GM19395 (cell line): ENCODE measurements at regions not wholly inside any gene's neighbourhood (a gene's known extent, or its start where the extent isn't known, plus 50 kb on each side); places are given as distances from the start of the nearest gene placed in this dataset.
"Not testable (repeated sequence)": the region's sequence is repeated elsewhere in the genome, so short reads cannot be mapped to it uniquely, and the experiment has no call there.

ENCODE experiments used
- ATAC-seq: cut with Tn5 transposase; IDR thresholded peaks from one replicate; pipeline ENCODE4 v1.9.1; 2021; ENCODE audit warnings: mild to moderate bottlenecking, moderate library complexity; ENCODE audit not compliant: unreplicated experiment

DNA sequence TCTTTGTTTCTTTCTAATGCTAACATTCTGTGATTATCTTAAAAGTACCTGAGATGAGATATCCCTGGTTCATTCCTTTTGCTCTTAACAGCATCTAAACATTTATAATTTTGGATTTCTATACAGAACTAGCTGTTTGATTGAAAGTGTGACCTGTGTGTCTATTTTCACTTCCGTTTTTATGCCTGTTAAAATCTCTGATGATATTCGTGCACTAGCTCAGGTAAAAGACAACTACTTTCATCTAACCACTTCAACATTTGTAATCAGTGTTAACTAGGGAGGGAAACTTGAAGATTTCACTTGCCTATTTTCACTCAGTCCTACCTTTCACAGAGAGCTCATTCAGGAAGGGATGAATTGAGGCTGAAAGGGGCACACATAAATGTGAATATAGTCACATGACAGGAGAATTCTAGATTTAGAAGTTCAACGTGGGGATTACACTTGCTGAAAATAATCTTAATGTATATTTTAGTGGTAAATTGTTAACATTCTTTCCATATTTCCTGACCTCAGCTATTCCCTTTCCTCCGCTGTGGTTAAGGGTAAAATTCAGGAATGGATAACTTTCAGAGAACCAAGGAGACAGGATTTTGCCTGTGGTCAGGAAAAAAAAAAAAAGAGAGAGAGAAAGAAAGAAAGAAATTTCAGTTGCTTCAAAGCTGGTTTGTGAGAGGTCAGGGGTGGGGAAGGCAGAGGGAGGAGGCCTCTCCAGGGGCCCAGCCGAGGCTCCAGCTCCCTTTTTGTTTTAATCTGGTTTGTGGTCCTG lies 159.8 kb upstream of the TSC22D2 start:
- ATAC-seq = no peak

DNA sequence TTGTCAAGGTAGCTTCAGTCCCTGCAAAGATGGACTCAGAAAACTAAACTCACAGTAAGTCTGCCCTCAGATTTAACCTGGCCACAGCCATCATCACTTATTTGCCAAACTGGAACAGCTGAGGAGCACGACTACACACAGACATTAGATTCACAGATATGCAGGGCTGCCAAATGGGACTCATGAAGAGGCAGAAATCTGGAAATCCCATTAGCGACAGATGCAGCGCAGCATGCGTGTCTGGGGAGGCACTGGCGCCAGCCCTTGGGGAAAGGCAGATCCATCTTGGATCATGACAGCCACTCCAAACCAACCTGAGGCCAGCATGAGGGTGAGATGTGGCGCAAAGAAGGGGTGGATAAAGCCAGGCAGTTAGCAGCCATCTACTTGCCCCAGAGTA lies 160.7 kb upstream of the TSC22D2 start:
- no peak for ATAC-seq

DNA sequence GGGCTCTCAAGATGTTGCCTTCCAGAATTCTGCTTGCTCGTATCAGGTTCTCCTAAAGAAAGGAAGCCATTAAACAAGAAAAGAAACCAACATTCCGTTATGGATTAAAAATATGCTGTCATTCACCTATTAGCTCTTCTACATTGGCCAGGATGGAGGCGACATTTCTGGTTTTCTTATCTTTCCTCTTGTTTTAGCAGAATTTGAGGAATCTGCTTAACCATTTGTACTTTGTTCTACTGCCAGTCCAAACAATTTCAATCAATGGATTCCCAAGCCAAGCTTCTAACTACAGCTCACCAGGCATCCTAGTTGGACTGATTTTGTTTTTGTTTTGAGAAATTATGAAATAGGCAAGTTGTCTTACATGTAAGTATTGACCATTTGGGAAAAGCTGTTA lies 164.6 kb upstream of the TSC22D2 start:
- ATAC-seq = no peak

DNA sequence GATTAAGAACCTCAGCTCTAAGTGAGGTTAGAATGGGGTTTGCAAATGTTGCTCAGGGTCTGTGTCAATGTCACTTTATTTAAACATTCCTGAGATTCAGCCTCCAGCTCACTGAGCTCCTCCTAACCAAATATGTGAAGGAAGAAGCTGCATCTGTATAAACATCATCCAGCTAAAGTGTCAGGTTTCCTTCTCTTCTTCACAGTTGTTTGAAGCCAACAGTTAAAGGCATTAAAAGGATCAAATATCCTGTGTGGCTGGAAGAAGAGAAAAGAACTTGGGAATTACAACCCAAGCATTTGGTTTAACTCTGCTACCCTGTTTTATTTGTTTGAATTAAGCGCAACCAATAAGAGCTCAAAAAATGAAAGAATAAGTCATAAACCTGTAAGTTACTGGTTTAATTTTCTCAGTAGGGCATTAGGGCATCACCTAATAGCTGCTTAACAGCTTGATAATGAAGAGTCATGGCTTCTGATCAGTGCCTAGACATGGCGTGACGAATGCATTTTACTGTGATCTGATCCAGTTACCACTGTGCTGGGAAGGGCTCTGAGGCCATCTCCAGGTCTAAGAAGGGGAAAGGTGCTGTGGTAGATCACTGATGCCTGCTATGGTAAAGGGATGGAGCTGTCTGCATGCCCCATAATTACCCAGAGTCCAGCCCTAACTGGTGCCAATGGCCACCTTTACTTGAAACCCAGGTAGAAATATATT lies 165.7 kb upstream of the TSC22D2 start:
- ATAC-seq = no peak

DNA sequence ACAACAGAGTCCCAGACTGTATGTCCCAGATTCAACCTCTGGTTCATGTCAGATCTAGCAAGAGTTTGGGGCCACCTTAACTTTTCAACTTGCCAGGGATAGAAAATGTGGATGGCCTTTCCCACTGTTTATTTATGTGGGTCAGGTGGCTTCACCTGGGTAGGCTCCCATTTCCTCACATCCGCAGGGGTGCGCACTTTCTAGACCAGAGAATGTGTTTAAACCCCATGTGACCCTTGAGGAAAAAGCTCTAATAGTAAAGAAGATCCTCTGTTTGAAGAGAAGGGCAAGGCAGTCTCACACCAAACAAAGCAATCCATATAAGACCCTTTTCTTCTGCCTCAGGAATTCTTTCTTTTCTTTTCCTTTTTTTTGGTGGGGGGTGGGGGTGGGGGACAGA lies 167.2 kb upstream of the TSC22D2 start:
- no peak for ATAC-seq

DNA sequence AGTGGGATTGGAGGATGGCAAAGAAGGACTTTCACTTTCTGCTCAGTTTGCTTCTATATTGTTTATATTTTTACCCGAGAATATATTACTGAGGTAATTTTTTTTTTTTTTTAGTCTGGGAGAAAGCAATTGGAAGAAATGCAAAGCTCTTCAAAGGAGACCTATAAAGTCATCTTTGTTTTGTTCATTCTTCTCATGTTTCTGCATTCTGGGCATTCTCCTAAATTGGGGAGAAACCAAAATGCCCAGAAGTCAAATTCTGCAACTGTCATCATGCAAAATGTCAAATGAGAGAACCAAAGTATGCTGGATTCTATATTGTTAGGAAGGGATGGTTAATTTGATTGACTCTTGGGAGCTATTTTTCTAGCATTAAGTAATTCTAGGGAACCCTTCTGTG lies 168.3 kb upstream of the TSC22D2 start:
- ATAC-seq = no peak

DNA sequence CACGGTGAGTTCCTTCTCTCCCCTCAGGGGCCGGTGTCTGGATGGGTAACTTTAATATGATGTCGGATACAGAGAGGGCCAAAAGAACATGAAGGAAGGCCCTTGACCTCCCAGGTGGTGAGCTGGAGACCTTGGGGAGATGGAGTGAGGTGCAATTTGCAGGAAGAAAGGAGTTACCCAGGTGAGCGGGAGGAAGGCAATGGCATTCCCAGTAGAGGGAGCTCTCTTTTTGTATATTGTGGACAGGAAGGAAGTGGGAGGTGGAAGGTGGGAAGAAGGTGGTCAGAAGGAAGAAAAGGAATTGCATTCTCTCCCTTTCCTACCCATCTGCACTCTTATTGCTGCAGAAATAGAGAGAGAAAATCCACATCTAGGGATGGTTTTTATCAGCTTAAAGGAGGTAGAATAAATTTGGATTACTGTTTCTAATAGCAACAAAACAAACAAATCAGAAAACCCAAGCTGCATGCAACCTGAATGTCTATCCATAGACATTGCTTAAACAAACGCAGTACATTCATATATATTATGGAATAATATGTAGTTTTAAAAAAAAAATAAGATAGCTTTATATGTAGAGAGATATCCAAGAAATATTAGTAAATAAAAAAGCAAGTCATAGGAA lies 169.0 kb upstream of the TSC22D2 start:
- no peak for ATAC-seq

DNA sequence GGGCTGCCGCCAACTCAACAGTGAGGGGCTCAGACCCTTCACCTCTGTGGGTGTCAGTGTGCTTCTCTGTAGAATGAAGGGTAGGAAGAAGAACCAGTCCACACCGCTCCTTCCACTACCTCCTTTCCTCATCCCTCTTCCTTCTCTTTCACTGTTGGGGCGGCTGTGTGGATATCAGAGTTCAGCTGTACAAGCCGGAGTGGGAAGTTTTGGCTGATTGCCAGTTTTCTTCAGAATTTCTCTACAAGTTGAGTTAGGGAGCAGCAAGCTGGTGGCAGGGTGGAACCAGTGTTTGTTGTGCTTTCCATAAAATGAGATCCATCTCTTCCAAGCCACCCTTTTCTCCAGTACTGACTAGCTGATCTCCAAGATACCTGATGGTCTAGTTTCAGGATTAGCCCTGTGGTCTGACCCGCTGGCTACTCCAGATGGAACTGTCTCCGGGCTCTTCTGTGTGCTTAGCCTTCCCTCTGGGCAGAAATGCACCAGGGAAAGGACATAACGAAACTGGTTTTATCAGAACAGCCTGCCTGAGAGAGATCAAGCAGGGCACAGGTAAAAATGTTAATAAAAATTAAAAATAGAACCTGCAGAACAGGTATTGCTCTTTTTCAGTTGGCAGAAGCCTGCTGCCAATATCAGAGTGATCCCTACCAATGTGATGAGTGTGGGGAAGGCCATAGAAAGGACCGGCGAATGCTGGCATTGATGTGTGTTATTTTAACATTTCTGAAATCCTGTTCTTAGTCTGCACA lies 169.9 kb upstream of the TSC22D2 start:
- no peak for ATAC-seq

DNA sequence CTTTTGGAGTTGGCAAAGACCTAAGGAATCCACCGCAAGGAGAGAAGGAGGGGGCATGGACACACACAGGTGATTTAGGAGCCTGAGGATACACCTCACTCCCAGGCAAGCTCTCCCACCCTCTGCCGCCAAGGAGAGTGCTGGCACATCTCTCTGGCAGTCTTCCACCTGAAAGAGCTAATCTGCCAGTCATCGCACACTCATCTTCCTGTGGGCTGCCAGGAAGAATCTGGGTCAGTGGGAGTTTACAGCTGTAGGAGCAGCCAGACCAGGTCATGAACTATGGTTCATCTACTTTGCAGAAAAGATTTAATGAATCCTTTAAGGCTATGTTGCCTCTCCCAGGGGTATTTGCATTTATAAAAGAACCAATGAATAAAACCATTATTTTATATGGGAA lies 170.6 kb upstream of the TSC22D2 start:
- ATAC-seq = no peak

DNA sequence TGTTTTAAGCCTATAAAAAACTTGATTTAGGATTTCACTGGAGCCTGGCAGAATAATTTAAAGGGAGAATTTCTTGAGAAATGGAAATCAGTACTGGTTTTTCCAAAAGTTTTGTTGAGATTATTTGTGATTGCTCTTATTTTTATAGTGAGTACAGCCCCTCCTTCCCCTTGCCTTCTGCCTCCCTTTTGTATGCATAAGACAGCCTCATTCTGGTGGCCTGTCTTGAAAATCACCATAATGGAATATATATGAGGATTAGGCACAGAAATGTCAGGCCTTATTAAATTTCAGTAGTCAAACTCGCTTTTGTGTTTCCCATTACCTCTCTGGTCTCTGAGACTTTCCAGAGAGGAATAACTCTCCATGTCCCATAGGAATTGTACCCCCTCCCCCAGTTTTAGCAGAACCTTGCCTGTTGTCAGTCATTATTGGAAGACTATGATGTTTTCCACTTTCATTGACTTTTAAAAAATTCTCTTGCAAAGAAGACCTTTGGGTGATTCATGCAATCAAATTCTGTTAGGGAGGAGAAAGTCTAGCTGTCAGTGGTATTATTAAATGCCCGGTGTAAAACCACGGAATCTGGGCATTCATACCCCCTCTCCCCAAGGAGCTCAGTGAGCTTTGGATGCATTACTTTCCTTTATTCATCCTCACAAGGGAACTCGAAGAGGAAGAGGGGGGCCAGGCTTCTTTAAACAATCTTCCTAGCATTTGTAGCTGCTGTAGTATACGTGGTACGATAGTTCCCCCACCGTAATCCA lies 171.6 kb upstream of the TSC22D2 start:
- ATAC-seq = no peak

DNA sequence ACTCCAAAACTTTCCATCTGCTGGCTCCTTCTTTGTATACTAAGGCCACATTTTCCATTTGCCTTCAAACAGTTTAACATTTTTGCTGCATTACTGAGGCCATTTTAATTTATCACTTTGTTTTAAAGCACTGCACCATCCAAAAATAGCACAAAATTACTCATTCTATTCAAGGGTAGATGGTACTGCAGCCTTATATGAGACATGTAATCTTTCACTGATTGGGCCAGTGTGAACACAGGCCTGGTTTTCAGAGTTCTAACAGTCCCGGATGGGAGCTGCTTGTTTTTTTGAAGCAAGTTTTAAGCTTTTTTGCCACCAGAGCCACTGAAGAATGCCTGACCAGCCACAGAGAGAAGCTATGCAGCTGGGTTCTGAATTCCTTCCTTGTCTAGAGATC lies 172.3 kb upstream of the TSC22D2 start:
- ATAC-seq = no peak

DNA sequence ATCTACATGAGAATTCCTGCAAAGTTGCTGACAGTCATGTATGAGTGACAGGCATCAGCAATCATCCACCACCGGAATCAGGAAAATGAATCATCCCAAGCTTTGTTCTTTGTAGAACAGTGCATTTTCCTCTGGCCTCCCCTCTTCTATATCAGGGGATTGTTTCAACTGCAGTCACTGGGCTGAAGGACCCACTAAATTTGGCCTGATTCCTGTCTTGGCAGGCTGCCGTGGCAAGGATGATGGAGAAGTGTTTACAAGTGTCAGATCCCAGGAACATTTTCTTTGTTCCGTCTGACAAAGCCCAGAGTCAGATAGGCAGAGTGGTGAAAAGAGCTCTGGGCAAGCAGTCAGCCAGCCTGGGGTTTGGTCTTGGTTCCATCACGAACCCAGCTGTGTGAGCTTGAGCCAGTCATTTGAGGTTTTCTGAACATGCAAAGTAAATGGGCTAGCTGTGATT lies 175.1 kb upstream of the TSC22D2 start:
- ATAC-seq = no peak

DNA sequence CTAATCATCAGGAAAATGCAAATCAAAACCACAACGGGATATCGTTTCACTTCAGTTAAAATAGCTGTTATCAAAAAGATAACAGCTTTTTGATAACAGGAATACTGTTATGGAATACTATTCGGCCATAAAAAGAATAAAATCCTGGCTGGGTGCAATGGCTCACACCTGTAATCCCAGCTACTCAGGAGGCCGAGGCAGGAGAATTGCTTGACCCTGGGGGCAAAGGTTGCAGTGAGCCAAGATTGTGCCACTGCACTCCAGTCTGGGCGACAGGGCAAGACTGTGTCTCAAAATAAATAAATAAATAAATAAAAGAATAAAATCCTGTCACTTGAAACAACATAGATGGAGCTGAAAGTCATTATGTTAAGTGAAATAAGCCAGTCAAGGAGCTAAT lies 178.1 kb upstream of the TSC22D2 start:
- no peak for ATAC-seq

DNA sequence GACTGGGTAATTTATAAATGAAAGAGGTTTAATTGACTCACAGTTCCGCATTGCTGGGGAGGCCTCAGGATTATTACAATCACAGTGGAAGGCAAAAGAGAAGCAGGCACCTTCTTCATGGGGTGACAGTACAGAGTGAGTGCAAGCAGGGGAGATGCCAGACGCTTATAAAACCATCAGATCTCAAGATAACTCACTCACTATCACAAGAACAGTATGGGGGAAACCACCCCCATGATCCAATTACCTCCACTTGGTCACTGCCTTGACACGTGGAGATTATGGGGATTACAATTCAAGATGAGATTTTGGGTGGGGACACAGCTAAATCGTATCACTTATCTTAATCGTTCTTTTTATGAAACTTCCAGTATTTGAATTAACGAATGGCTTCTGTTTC lies 179.5 kb upstream of the TSC22D2 start:
- not testable (repeated sequence) for ATAC-seq

DNA sequence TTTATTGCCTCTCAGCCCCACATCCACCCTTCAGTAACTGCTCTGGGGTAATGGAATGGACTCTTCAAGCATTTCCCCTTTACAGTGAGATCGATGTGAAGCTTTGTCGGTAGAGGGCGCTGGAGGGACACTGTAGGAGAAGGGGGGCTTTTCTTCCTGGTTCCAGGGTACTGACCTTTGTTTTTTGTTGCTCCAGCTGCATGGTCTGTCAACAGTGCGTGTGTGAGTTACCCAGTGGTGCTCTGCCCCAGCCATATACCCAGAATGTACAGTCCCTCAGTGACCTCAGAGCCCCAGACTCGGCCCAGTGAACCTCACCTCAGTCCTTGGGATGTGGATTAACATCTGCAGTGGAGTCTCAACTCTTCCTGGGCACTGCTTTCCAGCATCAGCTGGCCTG lies 180.3 kb upstream of the TSC22D2 start:
- ATAC-seq = no peak

DNA sequence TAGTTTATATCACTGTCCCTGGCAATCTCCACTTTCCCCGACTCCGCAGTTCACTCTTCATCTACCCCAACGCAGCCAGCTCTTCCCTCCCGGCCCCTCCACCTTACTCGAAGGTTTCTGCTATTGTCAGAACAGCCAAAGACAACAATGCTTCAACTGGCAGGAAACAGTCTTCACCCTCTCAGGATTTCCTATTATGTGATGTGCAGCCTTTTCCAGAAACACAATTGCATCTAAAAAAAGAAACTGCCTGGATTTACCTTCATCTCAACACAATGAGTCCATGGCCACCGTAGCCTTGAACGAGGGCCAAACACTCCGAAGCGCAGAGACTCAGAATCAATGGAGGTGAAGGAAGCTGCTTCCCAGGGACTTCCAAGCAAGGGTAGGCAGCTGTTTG lies 182.1 kb upstream of the TSC22D2 start:
- no peak for ATAC-seq

DNA sequence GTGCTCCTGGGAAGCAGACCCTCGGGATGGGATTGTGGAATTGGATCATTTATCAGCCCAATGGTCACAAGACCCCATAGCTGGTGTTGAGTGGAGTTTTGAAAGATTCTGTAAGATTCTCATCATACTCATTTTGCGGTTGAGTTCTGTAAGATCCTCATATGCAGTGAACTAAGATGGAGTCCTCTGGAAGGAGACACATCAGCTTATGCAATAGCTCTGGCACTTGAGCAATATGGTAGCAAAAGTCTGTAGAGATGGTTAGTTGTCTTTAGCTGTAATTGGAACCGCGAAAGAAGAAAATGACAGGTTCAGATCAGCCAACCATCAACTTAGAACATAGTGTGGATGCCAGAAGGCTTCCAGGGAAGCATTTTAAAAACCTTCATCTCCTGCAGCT lies 184.5 kb upstream of the TSC22D2 start:
- ATAC-seq = no peak

DNA sequence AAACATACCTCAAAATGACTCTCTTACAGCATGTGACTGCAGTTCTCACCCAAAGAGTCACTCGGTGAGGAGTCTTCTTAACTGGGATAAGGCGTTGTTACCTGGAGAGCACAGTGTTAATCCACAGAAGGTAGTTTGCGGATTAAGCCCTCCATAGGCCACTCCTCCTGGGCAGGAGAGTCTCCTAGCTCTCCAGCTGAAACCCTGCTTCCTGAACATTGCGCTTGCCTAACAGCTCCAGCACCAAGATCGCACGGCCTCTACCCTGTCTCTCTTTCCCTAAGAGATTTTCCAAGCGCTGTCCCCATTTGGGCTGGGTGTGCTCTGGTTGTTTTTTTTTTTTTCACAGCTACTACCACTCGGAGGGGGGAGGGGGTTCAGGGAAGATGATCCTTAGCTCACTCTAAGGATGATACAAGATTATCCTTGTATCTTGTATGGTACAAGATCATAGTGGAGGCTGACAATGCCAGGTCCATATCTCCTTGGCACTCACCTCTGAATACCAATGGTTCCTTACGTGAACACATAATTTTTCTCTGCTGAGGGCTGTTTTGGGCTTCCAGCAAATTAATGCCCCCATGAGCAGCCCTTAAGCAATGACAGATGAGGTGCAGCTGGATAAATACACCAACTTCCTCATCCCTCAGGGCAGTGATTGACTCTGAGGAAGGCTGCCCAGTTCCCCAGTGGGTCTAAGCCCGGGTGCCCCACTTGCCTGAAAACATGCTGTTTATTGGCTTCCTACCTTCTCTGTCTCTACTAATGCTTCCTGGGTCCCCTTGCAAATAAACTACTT lies 185.2 kb upstream of the TSC22D2 start:
- ATAC-seq = no peak

DNA sequence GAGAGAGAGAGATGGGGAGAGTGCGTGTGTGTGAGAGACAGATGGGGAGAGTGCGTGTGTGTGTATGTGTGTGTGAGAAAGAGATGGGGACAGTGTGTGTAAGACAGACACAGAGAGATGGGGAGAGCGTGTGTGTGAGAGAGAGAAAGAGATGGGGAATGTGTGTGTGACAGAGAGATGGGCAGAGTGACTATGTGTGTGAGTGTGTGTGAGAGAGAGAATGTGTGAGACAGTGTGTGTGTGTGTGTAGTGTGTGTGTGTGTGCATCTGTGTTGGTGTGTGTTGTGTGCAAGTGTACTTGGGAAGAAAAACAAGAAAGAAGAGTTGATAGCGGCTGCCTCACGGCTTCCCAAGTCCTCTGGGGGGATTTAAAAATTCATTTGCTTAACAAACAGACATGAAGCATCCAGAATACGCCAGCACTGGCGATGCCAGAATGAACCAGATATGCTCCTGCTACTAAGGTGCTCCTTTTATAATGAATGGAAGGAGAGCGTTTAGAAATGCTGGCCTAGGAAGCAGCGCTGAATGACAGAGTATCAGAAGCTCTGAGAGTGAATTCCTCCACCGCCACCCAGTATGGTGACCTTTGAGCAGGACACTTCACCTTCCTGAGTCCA lies 186.1 kb upstream of the TSC22D2 start:
- no peak for ATAC-seq
